ENCODE measurements at regions not wholly inside any gene's neighbourhood (a gene's known extent, or its start where the extent isn't known, plus 50 kb on each side); places are given as distances from the start of the nearest gene placed in this dataset.

- H3K4me3 Mint-ChIP-seq, result no peak overlapping the region
- no peak for ATAC-seq
- H3K4me1 Mint-ChIP-seq, result no peaks in the 10 kb centered on the region
- H3K27me3 Mint-ChIP-seq, result peaks cover 7% of the 10 kb centered on the region
- H3K36me3 Mint-ChIP-seq, result no peaks in the 10 kb centered on the region
- no peaks in the 10 kb centered on the region for H3K9me3 Mint-ChIP-seq
- no peak overlapping the region for H3K27ac Mint-ChIP-seq
These were observed 98.9 kb downstream of the BCOR start for GRCh38 chrX:39998636-39999406.

Measured in stimulated activated memory B cell treated with anti-CD40 and anti-IgM and Interleukin-4, amounts not matched to agents 10 μg/mL and 1 μg/mL and 100 μg/mL, for 72 hours (primary cell).